ENCODE measurements at regions not wholly inside any gene's neighbourhood (a gene's known extent, or its start where the extent isn't known, plus 50 kb on each side); places are given as distances from the start of the nearest gene placed in this dataset.

- DNase-seq, result no peak
Observed at GRCh38 chr7:106165337-106165736, 53.2 kb upstream of the SYPL1 start.

GRCh38 chr7:106163257-106163656, 51.1 kb upstream of the SYPL1 start:
- DNase-seq, result no peak
